Ascending aorta (tissue), 2 donors: ENCODE measurements at regions not wholly inside any gene's neighbourhood (a gene's known extent, or its start where the extent isn't known, plus 50 kb on each side); places are given as distances from the start of the nearest gene placed in this dataset.

ENCODE experiments used
- DNase-seq, 2 donors: peaks; one replicate each; pipeline ENCODE4 v3.0.0-alpha.2; 2019; ENCODE audit warnings: low spot score in 2 of 2
- H3K27ac ChIP-seq, 2 donors: fragments of 200-600 bp; sonication (generic); one replicate each; pipeline ENCODE4 v1.5.1; 2016 to 2017; ENCODE audit warnings: mild to moderate bottlenecking in 1 of 2
- H3K27me3 ChIP-seq: fragments of 200-600 bp; sonication (generic); one replicate; pipeline ENCODE4 v1.5.1; 2017
- H3K36me3 ChIP-seq, 2 donors: fragments of 200-600 bp; sonication (generic); one replicate each; pipeline ENCODE4 v1.5.1; 2016
- H3K4me1 ChIP-seq, 2 donors: fragments of 200-600 bp; sonication (generic); one replicate each; pipeline ENCODE4 v1.5.1; 2016 to 2017; ENCODE audit warnings: mild to moderate bottlenecking in 1 of 2
- H3K4me3 ChIP-seq, 2 donors: fragments of 200-600 bp; sonication (generic); one replicate each; pipeline ENCODE4 v1.5.1; 2016 to 2017; ENCODE audit warnings: mild to moderate bottlenecking in 1 of 2
- H3K9me3 ChIP-seq, 2 donors: fragments of 200-600 bp; sonication (generic); one replicate each; pipeline ENCODE4 v1.5.1; 2016
- CTCF ChIP-seq, 3 experiments: fragments of 200-600 bp in 2 of 3; fragments of 450-650 bp in 1 of 3; sonication (generic) in 2 of 3; IDR thresholded peaks; one replicate each; pipeline ENCODE4 v1.5.1; 2016 to 2019; ENCODE audit warnings: antibody characterized with exemption in 3 of 3, mild to moderate bottlenecking in 1 of 3, moderate library complexity in 1 of 3
- intact Hi-C: fragments of 100-400 bp; cut with DNase I; formaldehyde crosslinking; loops from one replicate; pipeline ENCODE4 v1.15.1; 2023

GRCh38 chr18:5065615-5066014, 131.4 kb downstream of the AKAIN1 start:
- H3K27me3 ChIP-seq = no peaks in the 10 kb centered on the region
- no peak overlapping the region for H3K27ac ChIP-seq
- intact Hi-C loops = no loop called here
- H3K4me3 ChIP-seq = no peak overlapping the region
- no peak for DNase-seq
- no peaks in the 10 kb centered on the region for H3K9me3 ChIP-seq
- no peaks in the 10 kb centered on the region for H3K36me3 ChIP-seq
- H3K4me1 ChIP-seq = no peaks in the 10 kb centered on the region
- no peak for TF ChIP-seq CTCF (IDR thresholded peaks at IDR 0.05)

- no peak for TF ChIP-seq CTCF (IDR thresholded peaks at IDR 0.05)
- DNase-seq = no peak
- H3K4me3 ChIP-seq = no peak overlapping the region
- H3K9me3 ChIP-seq = no peaks in the 10 kb centered on the region
- intact Hi-C loops = no loop called here
- H3K36me3 ChIP-seq = no peaks in the 10 kb centered on the region
- no peak overlapping the region for H3K27ac ChIP-seq
- H3K4me1 ChIP-seq = no peaks in the 10 kb centered on the region
- H3K27me3 ChIP-seq = no peaks in the 10 kb centered on the region
Measured at GRCh38 chr18:5064841-5065370, 132.2 kb downstream of the AKAIN1 start.

- Histone ChIP-seq H3K4me3 (no peak overlapping the region), H3K27ac (no peak overlapping the region), H3K4me1 (no peaks in the 10 kb centered on the region), H3K27me3 (no peaks in the 10 kb centered on the region), H3K9me3 (no peaks in the 10 kb centered on the region), H3K36me3 (no peaks in the 10 kb centered on the region)
- intact Hi-C loops = no loop called here
- TF ChIP-seq CTCF (IDR thresholded peaks at IDR 0.05) = no peak
- DNase-seq = no peak
Measured at GRCh38 chr18:5061785-5062184, 135.3 kb downstream of the AKAIN1 start.

GRCh38 chr18:5060543-5060942, 136.5 kb downstream of the AKAIN1 start:
- Histone ChIP-seq H3K36me3 (no peaks in the 10 kb centered on the region), H3K9me3 (no peaks in the 10 kb centered on the region), H3K4me1 (no peaks in the 10 kb centered on the region), H3K27ac (no peak overlapping the region), H3K4me3 (no peak overlapping the region), H3K27me3 (no peaks in the 10 kb centered on the region)
- no peak for DNase-seq
- intact Hi-C loops = no loop called here
- TF ChIP-seq CTCF (IDR thresholded peaks at IDR 0.05) = no peak

GRCh38 chr18:5059696-5060032, 137.4 kb downstream of the AKAIN1 start:
- DNase-seq = no peak
- Histone ChIP-seq H3K9me3 (no peaks in the 10 kb centered on the region), H3K4me1 (no peaks in the 10 kb centered on the region), H3K4me3 (no peak overlapping the region), H3K36me3 (no peaks in the 10 kb centered on the region), H3K27me3 (no peaks in the 10 kb centered on the region), H3K27ac (no peak overlapping the region)
- TF ChIP-seq CTCF (IDR thresholded peaks at IDR 0.05) = no peak
- intact Hi-C loops = no loop called here
